Fibroblast of lung (primary cell): ENCODE measurements at regions not wholly inside any gene's neighbourhood (a gene's known extent, or its start where the extent isn't known, plus 50 kb on each side); places are given as distances from the start of the nearest gene placed in this dataset.

Source experiments
- DNase-seq, 2 donors: peaks; one replicate each; pipeline versions ENCODE4 v3.0.0 to v3.0.0-alpha.2; 2010; ENCODE audit warnings: low read depth in 2 of 2
- H2AFZ ChIP-seq: 2 replicates; pipeline ENCODE4 v1.5.1; 2012; ENCODE audit warnings: low read length, control low read depth, inconsistent platforms
- H3K27ac ChIP-seq: 2 replicates; pipeline ENCODE4 v1.5.1; 2011; ENCODE audit warnings: low read length, control low read depth; ENCODE audit not compliant: insufficient read depth
- H3K27me3 ChIP-seq: 2 replicates; pipeline ENCODE4 v1.5.1; 2011; ENCODE audit warnings: mild to moderate bottlenecking, low read length; ENCODE audit not compliant: control insufficient read depth, insufficient read depth
- H3K36me3 ChIP-seq: 2 replicates; pipeline ENCODE4 v1.5.1; 2011; ENCODE audit warnings: low read length; ENCODE audit not compliant: control insufficient read depth, insufficient read depth
- H3K4me1 ChIP-seq: 2 replicates; pipeline ENCODE4 v1.5.1; 2011; ENCODE audit warnings: low read length; ENCODE audit not compliant: control insufficient read depth, insufficient read depth; ENCODE audit errors: extremely low read depth
- H3K4me2 ChIP-seq: 2 replicates; pipeline ENCODE4 v1.5.1; 2011; ENCODE audit warnings: low read length, control low read depth; ENCODE audit not compliant: insufficient read depth; ENCODE audit errors: extremely low read depth
- H3K4me3 ChIP-seq, 4 experiments: fragments of 200-600 bp in 1 of 4; sonication (generic) in 1 of 4; replicated peaks in 1 of 4; 2 replicates each; pipeline ENCODE4 v1.5.1; 2011 to 2016; ENCODE audit warnings: low read length in 4 of 4, low read depth in 3 of 4, mild to moderate bottlenecking in 3 of 4, control low read depth in 2 of 4, inconsistent platforms in 1 of 4, mixed read lengths in 1 of 4; ENCODE audit not compliant: insufficient read depth in 1 of 4; ENCODE audit errors: control extremely low read depth in 1 of 4
- H3K79me2 ChIP-seq: 2 replicates; pipeline ENCODE4 v1.5.1; 2012; ENCODE audit warnings: mild to moderate bottlenecking, low read length, inconsistent platforms; ENCODE audit not compliant: control insufficient read depth, insufficient read depth
- H3K9ac ChIP-seq: 2 replicates; pipeline ENCODE4 v1.5.1; 2011; ENCODE audit warnings: mild to moderate bottlenecking, low read length, control low read depth; ENCODE audit not compliant: insufficient read depth
- H3K9me3 ChIP-seq: 2 replicates; pipeline ENCODE4 v1.5.1; 2012; ENCODE audit warnings: low read depth, low read length; ENCODE audit not compliant: control insufficient read depth, insufficient read depth
- H4K20me1 ChIP-seq: 2 replicates; pipeline ENCODE4 v1.5.1; 2011; ENCODE audit warnings: low read length; ENCODE audit not compliant: control insufficient read depth, insufficient read depth; ENCODE audit errors: extremely low read depth
- CTCF ChIP-seq, 2 donors: IDR thresholded peaks in 1 of 2; conservative IDR thresholded peaks in 1 of 2; 1 replicate in 1 of 2; 2 replicates in 1 of 2; pipeline ENCODE4 v1.5.1; 2011 to 2012; ENCODE audit warnings: low read length in 2 of 2, control low read depth in 1 of 2, inconsistent platforms in 1 of 2, low read depth in 1 of 2, mild to moderate bottlenecking in 1 of 2
- EZH2 ChIP-seq: IDR thresholded peaks from 2 replicates; pipeline ENCODE4 v1.5.1; 2012; ENCODE audit warnings: low read length, control low read depth, mild to moderate bottlenecking; ENCODE audit errors: missing control alignments

GRCh38 chr1:222927031-222927430 lies 112.2 kb downstream of the DISP1 start:
- peaks cover 6% of the 10 kb centered on the region for H3K4me1 ChIP-seq
- no peaks in the 10 kb centered on the region for H3K27me3 ChIP-seq
- no peak overlapping the region for H3K9ac ChIP-seq
- no peak overlapping the region for H2AFZ ChIP-seq
- no peaks in the 10 kb centered on the region for H3K9me3 ChIP-seq
- H3K36me3 ChIP-seq = no peaks in the 10 kb centered on the region
- H3K4me2 ChIP-seq = peak overlapping the region; percentile 4
- no peaks in the 10 kb centered on the region for H4K20me1 ChIP-seq
- H3K4me3 ChIP-seq = peak overlapping the region in 1 of 4 experiments; percentile 4
- H3K79me2 ChIP-seq = no peaks in the 10 kb centered on the region
- DNase-seq = no peak
- no peak overlapping the region for H3K27ac ChIP-seq
- TF ChIP-seq EZH2 (no peak), CTCF (conservative IDR thresholded peaks at IDR 0.05 in 1 of 2, IDR thresholded peaks at IDR 0.05 in 1 of 2; ENCODE audit: low read depth in 1 of 2, low read length in 2 of 2) (no peak)

- Histone ChIP-seq H3K27ac (no peak overlapping the region), H3K79me2 (no peaks in the 10 kb centered on the region), H3K36me3 (no peaks in the 10 kb centered on the region), H4K20me1 (no peaks in the 10 kb centered on the region), H3K9me3 (no peaks in the 10 kb centered on the region), H2AFZ (no peak overlapping the region), H3K4me1 (peaks cover 6% of the 10 kb centered on the region), H3K4me3 (peak overlapping the region in 1 of 4 experiments; percentile 22), H3K9ac (no peak overlapping the region), H3K4me2 (peak overlapping the region; percentile 6), H3K27me3 (no peaks in the 10 kb centered on the region)
- peak; percentile 38 to 59 for DNase-seq
- TF ChIP-seq CTCF (conservative IDR thresholded peaks at IDR 0.05 in 1 of 2, IDR thresholded peaks at IDR 0.05 in 1 of 2; ENCODE audit: low read depth in 1 of 2, low read length in 2 of 2) (peak in 1 of 2 donors; percentile 3), EZH2 (no peak)
Observed at GRCh38 chr1:222928212-222928611, 113.4 kb downstream of the DISP1 start.

DNA sequence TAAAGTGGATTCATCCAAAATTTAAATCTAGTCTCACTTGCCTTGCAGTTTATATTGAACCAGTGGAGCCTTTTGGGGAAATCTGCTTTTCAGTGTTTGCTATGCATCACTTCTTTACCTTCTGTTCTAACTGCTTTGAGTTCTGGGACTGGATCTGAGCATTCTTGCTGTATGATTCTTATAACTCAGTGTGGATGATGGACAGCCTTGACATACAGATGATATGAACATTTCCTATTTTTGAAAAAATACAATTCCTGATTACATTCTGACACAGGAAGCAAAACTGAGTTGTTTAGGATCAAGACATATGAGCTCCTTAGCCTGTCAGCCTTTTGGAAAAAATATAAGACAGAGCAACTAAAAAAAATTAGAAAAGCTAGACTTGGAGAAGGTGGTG lies 115.2 kb downstream of the DISP1 start:
- H3K4me2 ChIP-seq = no peak overlapping the region

More for the DNA sequence above, 115.2 kb downstream of the DISP1 start:
- H3K4me1 ChIP-seq = peaks cover 4% of the 10 kb centered on the region
- no peaks in the 10 kb centered on the region for H3K27me3 ChIP-seq
- no peaks in the 10 kb centered on the region for H3K79me2 ChIP-seq
- H3K9ac ChIP-seq = no peak overlapping the region
- H3K9me3 ChIP-seq = no peaks in the 10 kb centered on the region
- H3K4me3 ChIP-seq = no peak overlapping the region
- H3K27ac ChIP-seq = no peak overlapping the region
- DNase-seq = no peak
- no peaks in the 10 kb centered on the region for H4K20me1 ChIP-seq
- TF ChIP-seq CTCF (conservative IDR thresholded peaks at IDR 0.05 in 1 of 2, IDR thresholded peaks at IDR 0.05 in 1 of 2; ENCODE audit: low read depth in 1 of 2, low read length in 2 of 2) (no peak), EZH2 (no peak)
- H3K36me3 ChIP-seq = no peaks in the 10 kb centered on the region
- no peak overlapping the region for H2AFZ ChIP-seq
